GM12875 (cell line): ENCODE measurements at regions not wholly inside any gene's neighbourhood (a gene's known extent, or its start where the extent isn't known, plus 50 kb on each side); places are given as distances from the start of the nearest gene placed in this dataset.

Experiments used
- H3K4me3 ChIP-seq: one replicate; pipeline ENCODE4 v1.5.1; 2011; ENCODE audit warnings: low read depth, low read length, control low read depth
- TF ChIP-seq, protein P1 (sequence below): IDR thresholded peaks from 2 replicates; pipeline ENCODE4 v1.5.1; 2011; ENCODE audit warnings: low read depth, mild to moderate bottlenecking, control low read depth, inconsistent platforms, low read length, moderate library complexity, borderline replicate concordance; ENCODE audit not compliant: insufficient read depth

DNA sequence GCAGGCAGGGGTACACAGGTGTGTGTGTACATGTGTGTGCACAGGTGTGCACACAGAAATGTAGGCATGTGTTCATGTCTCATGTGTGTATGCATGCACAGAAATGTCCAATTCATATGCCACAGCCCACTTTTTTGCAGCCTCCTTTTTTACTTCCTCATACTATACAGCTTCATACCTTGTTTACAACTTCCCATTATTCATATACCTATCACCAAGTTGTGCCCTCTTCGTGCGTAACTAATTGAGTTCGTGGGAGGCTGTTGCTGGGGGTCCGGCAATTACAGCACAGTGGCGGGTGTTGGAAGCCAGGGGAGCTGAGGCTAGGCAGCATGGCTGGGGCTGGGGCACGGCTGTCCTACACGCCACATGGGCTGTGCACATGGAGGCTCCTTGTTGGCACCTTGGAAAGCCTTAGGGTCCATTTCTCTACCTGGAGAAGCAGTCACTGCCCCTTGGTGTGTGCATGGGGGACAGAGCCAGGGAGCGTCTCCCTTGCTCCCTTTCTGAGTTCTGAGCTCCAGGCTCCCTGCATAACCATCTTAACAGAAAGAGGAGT is 266.7 kb downstream of the ENGASE start:
- TF ChIP-seq, protein P1, sequence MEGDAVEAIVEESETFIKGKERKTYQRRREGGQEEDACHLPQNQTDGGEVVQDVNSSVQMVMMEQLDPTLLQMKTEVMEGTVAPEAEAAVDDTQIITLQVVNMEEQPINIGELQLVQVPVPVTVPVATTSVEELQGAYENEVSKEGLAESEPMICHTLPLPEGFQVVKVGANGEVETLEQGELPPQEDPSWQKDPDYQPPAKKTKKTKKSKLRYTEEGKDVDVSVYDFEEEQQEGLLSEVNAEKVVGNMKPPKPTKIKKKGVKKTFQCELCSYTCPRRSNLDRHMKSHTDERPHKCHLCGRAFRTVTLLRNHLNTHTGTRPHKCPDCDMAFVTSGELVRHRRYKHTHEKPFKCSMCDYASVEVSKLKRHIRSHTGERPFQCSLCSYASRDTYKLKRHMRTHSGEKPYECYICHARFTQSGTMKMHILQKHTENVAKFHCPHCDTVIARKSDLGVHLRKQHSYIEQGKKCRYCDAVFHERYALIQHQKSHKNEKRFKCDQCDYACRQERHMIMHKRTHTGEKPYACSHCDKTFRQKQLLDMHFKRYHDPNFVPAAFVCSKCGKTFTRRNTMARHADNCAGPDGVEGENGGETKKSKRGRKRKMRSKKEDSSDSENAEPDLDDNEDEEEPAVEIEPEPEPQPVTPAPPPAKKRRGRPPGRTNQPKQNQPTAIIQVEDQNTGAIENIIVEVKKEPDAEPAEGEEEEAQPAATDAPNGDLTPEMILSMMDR: no peak
- H3K4me3 ChIP-seq: no peak overlapping the region

DNA sequence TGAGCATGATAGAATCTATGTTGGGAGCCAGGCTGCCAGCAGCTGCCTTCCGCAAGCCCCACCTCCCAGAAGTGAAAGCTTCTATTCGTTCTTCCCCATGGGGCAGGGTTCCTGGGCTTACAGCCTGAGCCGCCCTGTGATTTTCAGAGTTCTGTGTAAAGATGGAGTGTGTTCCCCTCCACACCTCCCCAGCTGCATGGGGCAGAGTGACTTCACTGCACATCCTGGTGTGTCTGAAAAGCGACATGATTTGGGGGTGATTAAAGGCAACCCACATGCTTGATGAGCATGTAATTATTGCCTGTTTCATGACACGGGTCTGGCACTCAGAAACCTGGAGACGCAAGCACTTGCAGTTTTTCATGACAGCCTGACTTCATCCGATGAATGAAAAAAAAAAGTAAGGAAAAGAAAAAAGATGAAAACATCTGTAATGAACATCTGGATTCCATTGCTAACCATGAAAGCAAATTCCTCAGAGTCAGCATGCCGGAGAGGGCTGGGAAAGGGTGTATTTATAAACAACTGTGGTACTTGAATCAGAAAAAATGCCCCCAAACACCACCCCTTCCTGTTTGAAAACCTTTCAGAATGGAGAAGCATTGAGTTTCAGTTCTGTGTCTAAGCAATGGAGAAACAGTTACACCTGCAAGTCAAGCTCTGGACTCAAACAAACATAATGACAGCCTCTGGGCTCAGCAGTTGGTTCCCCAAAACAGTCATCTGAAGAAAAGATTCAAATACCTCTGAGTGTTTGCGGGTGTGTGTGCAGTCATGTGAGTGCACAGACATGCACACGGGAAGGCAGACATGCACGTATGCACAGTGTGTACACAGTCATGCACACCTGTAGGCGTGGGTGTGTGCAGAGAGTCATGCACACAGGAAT is 266.0 kb downstream of the ENGASE start:
- TF ChIP-seq, protein P1: 0 out of 2 replicates have a peak, but pooled peaks have one; percentile 2
- H3K4me3 ChIP-seq: peak overlapping the region; percentile 31

DNA sequence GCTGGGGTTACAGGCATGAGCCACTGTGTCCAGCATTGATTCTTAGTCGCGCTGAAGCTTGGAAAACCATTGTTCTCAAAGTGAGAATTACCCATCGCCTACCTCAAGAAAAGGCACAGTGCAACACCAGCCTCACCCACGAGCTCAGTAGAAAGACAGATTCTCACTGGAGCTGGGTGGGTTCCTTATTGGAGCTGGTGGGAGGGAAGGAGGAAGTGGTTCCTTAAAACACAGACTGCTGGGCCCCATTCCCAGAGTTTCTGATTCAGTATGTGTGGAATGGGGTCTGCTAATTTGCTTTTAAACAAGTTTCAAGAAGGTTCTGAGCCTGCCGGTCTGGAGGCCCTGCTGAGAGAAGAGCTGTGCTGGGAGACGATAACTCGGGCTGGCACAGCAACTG is 264.7 kb downstream of the ENGASE start:
- TF ChIP-seq, protein P1: no peak

DNA sequence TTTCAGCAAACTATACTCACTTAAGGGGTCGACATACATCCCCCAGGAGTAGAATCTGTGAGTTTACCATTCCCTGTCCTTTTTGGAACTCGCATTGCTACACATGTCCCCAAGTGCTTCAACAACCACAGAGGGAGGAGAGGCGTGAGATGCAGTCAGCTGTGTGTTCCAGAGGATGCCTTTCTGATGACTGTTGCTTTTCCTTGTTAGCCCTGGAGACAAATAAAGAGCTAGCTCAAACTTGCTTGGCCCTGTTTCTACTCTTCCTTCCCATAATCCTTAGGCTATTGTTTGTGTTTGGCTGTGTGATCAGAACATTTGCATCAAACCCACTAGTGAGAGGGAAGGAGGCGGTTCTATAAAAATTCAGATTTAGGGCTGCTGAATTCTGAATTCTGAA is 264.0 kb downstream of the ENGASE start:
- H3K4me3 ChIP-seq: no peak overlapping the region
- TF ChIP-seq, protein P1: no peak

More for the DNA sequence above, 264.7 kb downstream of the ENGASE start:
- no peak overlapping the region for H3K4me3 ChIP-seq

DNA sequence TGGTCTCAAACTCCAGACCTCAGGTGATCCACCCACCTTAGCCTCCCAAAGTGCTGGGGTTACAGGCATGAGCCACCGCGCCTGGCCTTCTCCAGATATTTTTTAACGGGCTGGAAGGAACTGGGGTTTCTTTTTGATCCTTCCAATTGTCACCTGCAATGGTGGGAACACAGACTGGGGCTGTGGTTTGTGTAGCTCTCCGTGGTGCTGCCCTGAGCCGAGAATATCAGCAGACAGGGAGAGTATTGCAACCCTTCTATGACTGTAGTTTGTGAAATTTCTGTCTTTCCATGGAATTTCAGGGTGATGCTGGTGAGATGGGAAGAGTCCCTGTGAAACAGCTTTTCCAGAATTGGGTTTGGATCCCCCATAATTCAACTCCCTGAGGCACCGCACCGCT is 263.5 kb downstream of the ENGASE start:
- TF ChIP-seq, protein P1: no peak
- no peak overlapping the region for H3K4me3 ChIP-seq

DNA sequence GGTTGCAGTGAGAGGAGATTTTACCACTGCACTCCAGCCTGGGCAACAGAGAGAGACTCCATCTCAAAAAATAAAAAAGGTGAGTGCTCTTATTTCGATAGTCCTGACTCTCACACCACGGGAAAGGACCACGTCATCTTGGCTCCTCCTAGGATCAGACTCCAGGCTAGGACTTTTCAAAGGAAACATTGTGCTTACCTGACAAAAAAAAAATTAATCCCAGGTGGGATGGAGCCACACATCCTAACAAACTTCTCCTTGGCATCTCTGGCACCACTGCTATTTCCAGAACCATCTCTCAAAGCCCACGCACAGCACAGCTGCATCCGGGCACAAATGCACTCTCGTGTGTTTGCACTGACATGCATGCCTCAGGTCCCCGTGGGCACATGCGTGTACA is 262.4 kb downstream of the ENGASE start:
- TF ChIP-seq, protein P1: no peak
- H3K4me3 ChIP-seq: no peak overlapping the region

DNA sequence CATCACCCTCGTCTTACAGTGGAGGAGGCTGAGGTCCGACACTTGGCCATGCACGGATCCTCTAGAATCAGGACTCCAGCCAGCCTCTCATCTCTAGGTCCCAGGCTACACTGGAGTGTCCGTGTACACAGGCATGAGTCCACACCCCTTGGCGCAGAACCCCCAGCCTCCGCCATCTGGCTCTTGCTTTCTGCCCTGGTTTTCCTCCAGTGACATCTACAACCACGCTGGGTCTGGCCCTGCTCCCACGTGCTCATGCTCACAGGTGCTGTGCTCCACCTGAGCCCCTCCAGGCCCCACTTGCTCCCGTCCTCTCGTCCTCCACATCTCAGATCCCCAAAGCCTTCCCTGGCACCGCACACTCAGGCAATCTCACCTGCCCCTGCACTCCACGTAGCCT is 260.8 kb downstream of the ENGASE start:
- TF ChIP-seq, protein P1: no peak
- H3K4me3 ChIP-seq: no peak overlapping the region
